ENCODE measurements at regions not wholly inside any gene's neighbourhood (a gene's known extent, or its start where the extent isn't known, plus 50 kb on each side); places are given as distances from the start of the nearest gene placed in this dataset.

- no peak for TF ChIP-seq POLR2A (IDR thresholded peaks at IDR 0.05)
- TF ChIP-seq CTCF (IDR thresholded peaks at IDR 0.05), result no peak
- Histone ChIP-seq H3K36me3 (replicated peaks in 1 of 2; ENCODE audit: insufficient read depth in 1 of 2, low read depth in 2 of 2) (no peaks in the 10 kb centered on the region), H3K27ac (no peak overlapping the region), H3K4me1 (no peaks in the 10 kb centered on the region), H3K4me3 (no peak overlapping the region), H3K27me3 (no peaks in the 10 kb centered on the region), H3K9me3 (no peaks in the 10 kb centered on the region)
- WGBS, 2 donors, result 46% methylated on average over 4 of the region's 4 CpGs
- ATAC-seq (no peak), DNase-seq (no peak)
- intact Hi-C loops (cut with DNase I), result no loop called here
These were observed 762.2 kb downstream of the SUCLG1 start for GRCh38 chr2:83696838-83697237.

- Histone ChIP-seq H3K4me3 (no peak overlapping the region), H3K36me3 (replicated peaks in 1 of 2; ENCODE audit: insufficient read depth in 1 of 2, low read depth in 2 of 2) (no peaks in the 10 kb centered on the region), H3K9me3 (no peaks in the 10 kb centered on the region), H3K27me3 (no peaks in the 10 kb centered on the region), H3K27ac (no peak overlapping the region), H3K4me1 (no peaks in the 10 kb centered on the region)
- TF ChIP-seq CTCF (IDR thresholded peaks at IDR 0.05), result no peak
- no peak for TF ChIP-seq POLR2A (IDR thresholded peaks at IDR 0.05)
- DNase-seq, result no peak
- intact Hi-C loops (cut with DNase I), result no loop called here
- WGBS, 2 donors, result 74 to 81% methylated on average over 7 of the region's 7 CpGs
- no peak for ATAC-seq
These were observed 763.5 kb downstream of the SUCLG1 start for GRCh38 chr2:83695530-83695929.

- intact Hi-C loops (cut with DNase I), result no loop called here
- H3K4me1 ChIP-seq, result no peaks in the 10 kb centered on the region
- no peak overlapping the region for H3K27ac ChIP-seq
- DNase-seq (no peak), ATAC-seq (no peak)
- no peak overlapping the region for H3K4me3 ChIP-seq
- TF ChIP-seq CTCF (IDR thresholded peaks at IDR 0.05) (no peak), POLR2A (IDR thresholded peaks at IDR 0.05) (no peak)
- H3K36me3 ChIP-seq (replicated peaks in 1 of 2; ENCODE audit: insufficient read depth in 1 of 2, low read depth in 2 of 2), result no peaks in the 10 kb centered on the region
- H3K9me3 ChIP-seq, result no peaks in the 10 kb centered on the region
- no peaks in the 10 kb centered on the region for H3K27me3 ChIP-seq
- WGBS, 2 donors, result 73 to 78% methylated on average over 13 of the region's 13 CpGs
These were observed 764.0 kb downstream of the SUCLG1 start for GRCh38 chr2:83695037-83695436.

GRCh38 chr2:83689402-83689801, 769.7 kb downstream of the SUCLG1 start:
- DNase-seq, result no peak
- TF ChIP-seq CTCF (IDR thresholded peaks at IDR 0.05), result no peak
- TF ChIP-seq POLR2A (IDR thresholded peaks at IDR 0.05), result no peak
- Histone ChIP-seq H3K4me3 (no peak overlapping the region), H3K9me3 (no peaks in the 10 kb centered on the region), H3K4me1 (no peaks in the 10 kb centered on the region), H3K36me3 (replicated peaks in 1 of 2; ENCODE audit: insufficient read depth in 1 of 2, low read depth in 2 of 2) (no peaks in the 10 kb centered on the region), H3K27ac (no peak overlapping the region), H3K27me3 (no peaks in the 10 kb centered on the region)
- ATAC-seq, result no peak
- intact Hi-C loops (cut with DNase I), result no loop called here

GRCh38 chr2:83686863-83687262, 772.2 kb downstream of the SUCLG1 start:
- Histone ChIP-seq H3K36me3 (replicated peaks in 1 of 2; ENCODE audit: insufficient read depth in 1 of 2, low read depth in 2 of 2) (no peaks in the 10 kb centered on the region), H3K4me1 (no peaks in the 10 kb centered on the region), H3K27ac (no peak overlapping the region), H3K27me3 (no peaks in the 10 kb centered on the region), H3K4me3 (no peak overlapping the region), H3K9me3 (no peaks in the 10 kb centered on the region)
- no peak for ATAC-seq
- intact Hi-C loops (cut with DNase I), result no loop called here
- TF ChIP-seq CTCF (IDR thresholded peaks at IDR 0.05) (no peak), POLR2A (IDR thresholded peaks at IDR 0.05) (no peak)
- no peak for DNase-seq

Measured in body of pancreas (tissue), 4 donors.